ENCODE measurements at regions not wholly inside any gene's neighbourhood (a gene's known extent, or its start where the extent isn't known, plus 50 kb on each side); places are given as distances from the start of the nearest gene placed in this dataset.

GRCh38 chr2:18123211-18123570, 244.7 kb downstream of the KCNS3 start:
- no peak for TF ChIP-seq CTCF (IDR thresholded peaks at IDR 0.05; ENCODE audit: low read depth, low read length)
- no peak overlapping the region for H3K4me3 ChIP-seq (ENCODE audit: low read depth, low read length)

- no peak overlapping the region for H3K4me3 ChIP-seq (ENCODE audit: low read depth, low read length)
- no peak for TF ChIP-seq CTCF (IDR thresholded peaks at IDR 0.05; ENCODE audit: low read depth, low read length)
Observed at GRCh38 chr2:18122544-18123210, 244.2 kb downstream of the KCNS3 start.

- TF ChIP-seq CTCF (IDR thresholded peaks at IDR 0.05; ENCODE audit: low read depth, low read length), result no peak
- no peak overlapping the region for H3K4me3 ChIP-seq (ENCODE audit: low read depth, low read length)
Observed at GRCh38 chr2:18119883-18120282, 241.4 kb downstream of the KCNS3 start.

GRCh38 chr2:18118703-18119102, 240.2 kb downstream of the KCNS3 start:
- TF ChIP-seq CTCF (IDR thresholded peaks at IDR 0.05; ENCODE audit: low read depth, low read length), result no peak

GRCh38 chr2:18117592-18117991, 239.1 kb downstream of the KCNS3 start:
- peak; percentile 41; the same call in 1 of the 2 replicates for TF ChIP-seq CTCF (IDR thresholded peaks at IDR 0.05; ENCODE audit: low read depth, low read length)
- no peak overlapping the region for H3K4me3 ChIP-seq (ENCODE audit: low read depth, low read length)

More at GRCh38 chr2:18118703-18119102, 240.2 kb downstream of the KCNS3 start:
- H3K4me3 ChIP-seq (ENCODE audit: low read depth, low read length), result no peak overlapping the region

GRCh38 chr2:18110222-18110621, 231.8 kb downstream of the KCNS3 start:
- no peak for TF ChIP-seq CTCF (IDR thresholded peaks at IDR 0.05; ENCODE audit: low read depth, low read length)
- H3K4me3 ChIP-seq (ENCODE audit: low read depth, low read length), result no peak overlapping the region

GRCh38 chr2:18106841-18107240, 228.4 kb downstream of the KCNS3 start:
- no peak for TF ChIP-seq CTCF (IDR thresholded peaks at IDR 0.05; ENCODE audit: low read depth, low read length)
- H3K4me3 ChIP-seq (ENCODE audit: low read depth, low read length), result no peak overlapping the region
